ENCODE measurements at regions not wholly inside any gene's neighbourhood (a gene's known extent, or its start where the extent isn't known, plus 50 kb on each side); places are given as distances from the start of the nearest gene placed in this dataset.
"Not testable (repeated sequence)": the region's sequence is repeated elsewhere in the genome, so short reads cannot be mapped to it uniquely, and the experiment has no call there.

DNA sequence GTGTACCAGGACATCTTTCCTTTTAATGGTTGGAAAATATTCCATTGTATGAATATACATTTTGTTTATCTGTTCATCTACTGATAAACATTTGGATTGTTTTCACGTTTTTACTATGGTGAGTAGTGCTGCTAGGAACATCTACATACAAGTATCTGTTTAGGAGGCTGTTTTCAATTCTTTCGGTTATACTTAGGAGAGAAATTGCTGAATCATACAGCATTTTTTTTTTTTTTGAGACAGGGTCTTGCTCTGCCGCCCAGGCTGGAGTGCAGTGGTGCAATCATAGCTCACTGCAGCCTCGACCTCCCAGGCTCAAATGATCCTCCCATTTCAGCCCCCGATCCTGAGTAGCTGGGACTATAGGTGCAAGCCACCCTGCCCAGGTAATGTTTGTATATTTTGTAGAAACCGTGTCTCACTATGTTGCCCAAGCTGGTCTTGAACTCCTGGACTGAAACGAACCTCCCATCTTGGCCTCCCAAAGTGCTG is 122.9 kb downstream of the CRLF3 start:
- DNase-seq (no peak), ATAC-seq (no peak)
- intact Hi-C loops (cut with DNase I) = no loop called here
- no peak overlapping the region for H3K27ac ChIP-seq (ENCODE audit: low read length)
- no peaks in the 10 kb centered on the region for H3K9me3 ChIP-seq (ENCODE audit: control insufficient read depth, low read length)
- no peaks in the 10 kb centered on the region for H3K4me1 ChIP-seq (ENCODE audit: control insufficient read depth, insufficient read depth, low read length)
- no peak overlapping the region for H3K4me3 ChIP-seq (ENCODE audit: low read length)
- H3K27me3 ChIP-seq (ENCODE audit: control insufficient read depth, insufficient read depth) = no peaks in the 10 kb centered on the region
- 69% methylated on average over 7 of the region's 7 CpGs for WGBS

DNA sequence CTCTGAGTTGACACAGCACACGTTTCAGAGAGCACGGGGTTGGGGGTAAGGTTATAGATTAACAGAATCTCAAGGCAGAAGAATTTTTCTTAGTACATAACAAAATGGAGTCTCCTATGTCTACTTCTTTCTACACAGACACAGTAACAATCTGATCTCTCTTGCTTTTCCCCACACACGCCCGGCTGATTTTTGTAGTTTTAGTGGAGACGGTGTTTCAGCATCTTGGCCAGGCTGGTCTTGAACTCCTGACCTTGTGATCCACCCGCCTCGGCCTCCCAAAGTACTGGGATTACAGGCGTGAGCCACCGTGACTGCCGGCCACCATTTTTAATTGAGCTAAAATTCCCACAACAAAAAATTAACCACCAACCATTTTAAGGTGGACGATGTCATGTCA is 123.7 kb downstream of the CRLF3 start:
- H3K4me1 ChIP-seq (ENCODE audit: control insufficient read depth, insufficient read depth, low read length); ATAC-seq; H3K4me3 ChIP-seq (ENCODE audit: low read length); DNase-seq; H3K27me3 ChIP-seq (ENCODE audit: control insufficient read depth, insufficient read depth); H3K27ac ChIP-seq (ENCODE audit: low read length); intact Hi-C loops (cut with DNase I); H3K9me3 ChIP-seq (ENCODE audit: control insufficient read depth, low read length): not testable (repeated sequence)
- 65% methylated on average over 9 of the region's 11 CpGs for WGBS

DNA sequence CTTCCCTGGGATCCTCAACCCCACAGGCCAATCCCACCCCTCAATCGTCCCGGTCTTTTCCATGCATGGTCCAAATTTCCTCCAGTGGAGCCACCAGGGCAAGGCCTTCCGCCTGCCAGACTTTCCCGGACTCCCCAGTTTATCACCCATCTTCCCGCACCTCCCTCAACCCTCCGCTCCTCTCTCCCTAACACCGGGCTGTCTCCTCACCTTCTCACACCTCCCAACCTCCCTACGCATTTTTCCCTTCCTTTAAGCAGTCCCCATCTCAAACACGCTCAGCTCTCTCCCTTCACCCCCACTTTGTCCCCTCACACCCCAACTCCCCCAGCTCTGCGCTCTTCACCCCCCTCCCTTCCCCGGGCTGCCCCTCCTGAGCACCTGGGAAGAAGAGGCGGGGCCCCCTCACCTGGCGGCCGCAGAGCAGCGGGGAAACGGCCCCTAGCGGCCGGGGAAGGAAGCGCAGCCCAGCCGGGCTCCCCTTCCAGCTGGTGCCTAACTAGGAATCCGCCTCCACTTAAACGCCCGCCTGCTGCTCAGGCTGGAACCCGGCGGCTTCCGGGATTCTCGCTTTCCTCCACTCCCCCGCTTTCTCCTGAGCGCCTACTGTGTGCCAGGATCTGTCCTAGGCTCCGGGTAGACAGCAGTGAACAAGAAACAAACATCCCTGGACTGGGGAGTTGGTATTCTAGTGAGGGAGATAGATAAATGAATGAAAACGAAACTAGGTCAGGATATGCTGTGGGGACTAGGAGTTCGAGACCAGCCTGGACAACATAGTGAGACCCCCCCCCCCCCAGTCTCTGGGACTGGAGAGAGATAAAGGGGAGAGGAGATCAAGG is 126.7 kb downstream of the CRLF3 start:
- H3K27ac ChIP-seq (ENCODE audit: low read length); H3K27me3 ChIP-seq (ENCODE audit: control insufficient read depth, insufficient read depth); H3K9me3 ChIP-seq (ENCODE audit: control insufficient read depth, low read length); intact Hi-C loops (cut with DNase I); H3K4me1 ChIP-seq (ENCODE audit: control insufficient read depth, insufficient read depth, low read length): not testable (repeated sequence)
- peak; percentile 35 to 84 (median 82) for DNase-seq
- peak; percentile 83 to 85 for ATAC-seq
- peak overlapping the region; percentile 23 for H3K4me3 ChIP-seq (ENCODE audit: low read length)
- WGBS = 7% methylated on average over 32 of the region's 32 CpGs

DNA sequence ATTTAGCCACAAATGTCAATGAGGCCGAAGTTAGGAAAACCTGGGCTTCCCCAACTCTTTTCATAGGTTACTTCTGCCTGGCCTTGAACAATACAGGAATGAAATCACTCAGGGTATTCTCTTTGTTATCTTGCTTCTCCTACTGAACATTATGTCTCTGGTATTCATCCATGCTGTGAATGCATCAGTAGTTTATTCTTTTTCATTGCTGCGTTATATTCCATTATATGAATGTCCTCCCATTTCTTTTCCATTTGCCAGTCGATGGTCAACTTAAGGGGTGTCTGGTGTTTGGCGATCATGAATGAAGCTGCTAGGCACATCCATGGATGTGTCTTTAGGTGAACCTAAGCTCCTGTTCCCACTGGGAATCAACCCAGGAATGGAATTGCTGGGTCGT is 128.3 kb downstream of the CRLF3 start:
- Histone ChIP-seq H3K27ac (ENCODE audit: low read length) (no peak overlapping the region), H3K9me3 (ENCODE audit: control insufficient read depth, low read length) (no peaks in the 10 kb centered on the region), H3K4me1 (ENCODE audit: control insufficient read depth, insufficient read depth, low read length) (no peaks in the 10 kb centered on the region), H3K27me3 (ENCODE audit: control insufficient read depth, insufficient read depth) (no peaks in the 10 kb centered on the region), H3K4me3 (ENCODE audit: low read length) (no peak overlapping the region)
- DNase-seq = no peak
- WGBS = 94% methylated on average over 5 of the region's 5 CpGs
- no peak for ATAC-seq
- intact Hi-C loops (cut with DNase I) = no loop called here

DNA sequence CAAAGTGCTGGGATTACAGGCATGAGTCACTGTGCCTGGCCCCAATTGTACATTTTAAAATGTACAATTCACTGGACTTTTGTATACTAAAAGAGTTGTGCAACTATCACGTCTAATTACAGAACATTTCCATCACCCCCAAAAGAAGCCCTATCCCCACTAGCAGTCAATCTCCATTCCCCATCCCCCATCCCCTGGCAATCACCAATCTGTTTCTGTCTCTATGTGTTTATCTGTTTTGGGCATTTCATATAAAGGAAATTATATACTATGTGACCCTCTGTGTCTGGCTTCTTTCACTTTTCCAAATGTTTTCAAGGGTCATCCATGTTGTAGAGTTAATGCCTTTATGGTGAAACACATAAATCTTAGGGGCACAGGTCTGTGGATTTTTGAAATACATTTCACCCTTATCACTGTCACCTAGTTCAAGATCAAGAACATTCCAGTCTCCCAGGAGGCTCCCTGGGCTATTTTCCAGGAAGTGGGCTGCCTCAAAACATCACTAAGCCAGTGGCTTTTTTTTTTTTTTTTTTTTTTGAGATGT is 129.2 kb downstream of the CRLF3 start:
- H3K27ac ChIP-seq (ENCODE audit: low read length); H3K27me3 ChIP-seq (ENCODE audit: control insufficient read depth, insufficient read depth); intact Hi-C loops (cut with DNase I); H3K4me3 ChIP-seq (ENCODE audit: low read length); H3K9me3 ChIP-seq (ENCODE audit: control insufficient read depth, low read length); ATAC-seq; H3K4me1 ChIP-seq (ENCODE audit: control insufficient read depth, insufficient read depth, low read length); DNase-seq: not testable (repeated sequence)
- 65% methylated on average over 1 of the region's 1 CpG for WGBS

DNA sequence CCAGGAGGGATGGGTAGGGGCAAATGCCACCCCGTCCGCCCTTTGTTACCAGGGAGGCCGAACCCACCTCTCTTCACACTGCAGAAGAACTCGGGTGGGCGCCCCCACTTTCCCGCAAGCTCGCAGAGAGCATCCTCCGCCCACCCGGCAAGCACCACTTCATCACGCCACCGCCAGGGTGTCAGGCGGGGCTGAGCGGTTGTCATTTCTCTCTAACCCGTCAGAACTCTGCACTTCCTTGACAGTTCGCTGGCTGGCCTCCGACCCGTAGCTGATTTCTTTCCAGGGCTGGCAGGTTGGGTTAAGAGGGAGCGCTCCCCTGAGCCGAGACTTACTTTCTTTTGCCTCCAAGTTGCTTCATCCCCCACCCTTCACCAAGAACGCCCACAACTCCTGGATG is 130.7 kb downstream of the CRLF3 start:
- H3K4me1 ChIP-seq (ENCODE audit: control insufficient read depth, insufficient read depth, low read length); intact Hi-C loops (cut with DNase I); H3K27me3 ChIP-seq (ENCODE audit: control insufficient read depth, insufficient read depth); H3K27ac ChIP-seq (ENCODE audit: low read length); H3K9me3 ChIP-seq (ENCODE audit: control insufficient read depth, low read length): not testable (repeated sequence)
- ATAC-seq (peak; percentile 36 to 40), DNase-seq (peak in 1 of 3 donors; percentile 56)
- 3% methylated on average over 18 of the region's 20 CpGs for WGBS
- peak overlapping the region; percentile 15 for H3K4me3 ChIP-seq (ENCODE audit: low read length)

DNA sequence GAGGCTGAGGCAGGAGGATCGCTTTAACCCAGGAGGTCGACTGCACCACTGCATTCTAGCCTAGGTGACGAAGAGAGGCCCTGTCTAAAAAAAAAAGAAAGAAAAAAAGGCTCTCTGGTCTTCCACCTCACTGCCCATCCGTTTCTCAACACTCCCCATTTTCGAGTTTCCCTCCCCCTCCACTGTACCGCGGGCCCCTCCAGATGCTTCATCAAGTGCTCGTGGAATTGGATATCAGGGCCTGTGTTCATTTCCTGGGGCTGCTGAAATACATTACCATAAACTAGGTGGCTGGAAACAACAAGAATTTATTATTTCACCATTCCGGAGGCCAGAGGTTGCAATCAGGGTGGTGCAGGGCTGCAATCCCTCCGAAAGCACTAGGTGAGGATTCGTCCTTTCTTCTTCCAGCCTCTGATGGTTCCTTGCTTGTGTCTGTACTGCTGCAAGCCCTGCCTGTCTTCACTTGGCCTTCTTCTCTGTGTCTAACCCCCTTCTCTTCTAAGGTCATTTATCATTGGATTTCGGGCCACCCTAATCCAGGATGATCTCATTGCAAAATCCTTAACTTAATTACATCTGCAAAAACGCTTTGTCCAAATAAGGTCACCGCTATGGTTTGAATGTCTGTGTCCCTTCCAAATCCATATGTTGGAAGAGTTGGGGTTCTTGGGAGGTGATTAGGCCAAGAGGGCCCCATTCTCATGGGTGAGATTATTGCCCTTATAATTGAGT is 135.1 kb downstream of the CRLF3 start:
- H3K27ac ChIP-seq (ENCODE audit: low read length); H3K4me1 ChIP-seq (ENCODE audit: control insufficient read depth, insufficient read depth, low read length); ATAC-seq; H3K4me3 ChIP-seq (ENCODE audit: low read length); H3K27me3 ChIP-seq (ENCODE audit: control insufficient read depth, insufficient read depth); H3K9me3 ChIP-seq (ENCODE audit: control insufficient read depth, low read length); intact Hi-C loops (cut with DNase I); DNase-seq: not testable (repeated sequence)
- WGBS = 89% methylated on average over 14 of the region's 14 CpGs

DNA sequence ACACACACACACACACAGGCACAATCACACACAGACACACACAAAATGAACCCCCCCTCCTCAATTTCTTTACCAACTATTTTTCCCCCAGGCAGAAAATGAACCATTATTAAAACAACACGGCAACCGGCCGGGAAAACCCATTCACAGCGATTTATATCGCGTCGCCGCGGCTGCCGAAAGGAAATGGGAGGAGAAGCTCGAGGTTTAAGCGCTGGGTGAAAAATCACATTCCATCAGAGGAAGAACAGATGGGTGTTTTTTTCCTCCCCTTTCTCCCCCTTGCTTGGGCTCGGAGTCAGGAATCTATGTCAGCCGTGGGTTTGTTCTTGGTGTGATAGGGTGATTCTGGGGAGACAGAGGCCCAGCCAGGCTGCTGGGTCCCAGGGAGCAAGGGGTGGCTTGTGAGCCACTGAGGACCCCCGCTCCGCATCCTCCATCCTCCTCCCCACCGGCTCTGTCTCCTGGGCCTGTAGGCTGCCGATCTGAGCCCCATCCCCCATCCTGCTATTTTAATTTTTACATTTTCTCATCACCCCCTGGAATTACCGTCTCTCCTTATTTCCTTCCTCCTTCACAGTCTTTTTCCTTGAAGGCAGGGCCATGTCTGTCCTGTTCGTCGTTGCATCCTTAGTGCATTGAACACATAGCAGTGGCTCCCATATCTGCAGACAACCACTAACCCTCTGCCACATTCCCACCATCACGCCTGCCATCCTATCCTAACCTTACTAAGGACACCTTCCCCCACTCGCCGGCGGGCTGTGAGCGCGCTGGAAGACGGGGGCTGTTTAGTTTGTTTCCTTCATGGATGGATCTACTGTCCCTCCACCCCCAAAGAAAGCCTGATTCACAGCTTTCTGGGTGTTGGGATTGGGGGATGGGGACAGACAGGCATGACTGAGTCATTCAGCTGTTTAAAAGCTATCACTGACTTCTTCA is 137.7 kb downstream of the CRLF3 start:
- DNase-seq; intact Hi-C loops (cut with DNase I); H3K27me3 ChIP-seq (ENCODE audit: control insufficient read depth, insufficient read depth); H3K4me1 ChIP-seq (ENCODE audit: control insufficient read depth, insufficient read depth, low read length); H3K4me3 ChIP-seq (ENCODE audit: low read length); H3K9me3 ChIP-seq (ENCODE audit: control insufficient read depth, low read length); H3K27ac ChIP-seq (ENCODE audit: low read length): not testable (repeated sequence)
- peak in 1 of 2 donors; percentile 20 for ATAC-seq
- 33% methylated on average over 25 of the region's 28 CpGs for WGBS

DNA sequence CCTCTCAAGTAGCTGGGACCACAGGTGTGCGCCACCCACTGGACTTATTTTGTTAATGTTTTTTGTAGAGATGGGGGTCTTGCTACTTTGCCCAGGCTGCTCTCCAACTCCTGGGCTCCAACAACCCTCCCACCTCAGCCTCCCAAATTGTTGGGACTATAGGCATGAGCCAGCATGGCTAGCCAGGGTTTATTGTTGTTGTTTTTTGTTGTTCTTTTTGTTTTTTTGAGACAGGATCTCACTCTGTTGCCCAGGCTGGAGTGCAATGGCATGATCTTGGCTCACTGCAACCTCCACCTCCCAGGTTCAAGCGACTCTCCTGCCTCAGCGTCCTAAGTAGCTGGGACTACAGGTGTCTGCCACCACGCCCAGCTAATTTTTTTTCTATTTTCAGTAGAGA is 142.2 kb downstream of the CRLF3 start:
- H3K27me3 ChIP-seq (ENCODE audit: control insufficient read depth, insufficient read depth); intact Hi-C loops (cut with DNase I); DNase-seq; H3K4me3 ChIP-seq (ENCODE audit: low read length); H3K9me3 ChIP-seq (ENCODE audit: control insufficient read depth, low read length); H3K27ac ChIP-seq (ENCODE audit: low read length); ATAC-seq; H3K4me1 ChIP-seq (ENCODE audit: control insufficient read depth, insufficient read depth, low read length): not testable (repeated sequence)
- WGBS = 98% methylated on average over 4 of the region's 4 CpGs

DNA sequence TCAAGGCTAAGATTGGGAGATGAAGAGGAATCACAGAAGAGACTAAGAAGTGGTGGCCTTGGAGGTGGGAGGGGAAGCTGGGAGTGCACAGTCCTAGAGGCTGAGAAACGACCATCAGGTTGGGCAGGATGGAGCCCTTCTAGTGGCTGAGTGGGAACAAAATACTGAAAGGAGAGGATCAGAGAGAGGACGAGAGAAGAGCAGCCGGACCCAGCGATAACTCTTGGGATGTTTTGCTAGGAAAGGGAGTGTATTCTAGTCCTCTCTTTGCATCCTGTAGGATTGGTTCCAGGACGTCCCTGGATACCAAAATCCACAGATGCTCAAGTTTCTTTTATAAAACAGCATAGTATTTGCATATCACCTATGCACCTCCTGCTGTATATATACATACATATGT is 143.8 kb downstream of the CRLF3 start:
- H3K27ac ChIP-seq (ENCODE audit: low read length); H3K27me3 ChIP-seq (ENCODE audit: control insufficient read depth, insufficient read depth); intact Hi-C loops (cut with DNase I); H3K4me1 ChIP-seq (ENCODE audit: control insufficient read depth, insufficient read depth, low read length); H3K4me3 ChIP-seq (ENCODE audit: low read length); ATAC-seq; DNase-seq; H3K9me3 ChIP-seq (ENCODE audit: control insufficient read depth, low read length): not testable (repeated sequence)
- 47% methylated on average over 5 of the region's 5 CpGs for WGBS
